ENCODE measurements at regions not wholly inside any gene's neighbourhood (a gene's known extent, or its start where the extent isn't known, plus 50 kb on each side); places are given as distances from the start of the nearest gene placed in this dataset.

- no peak for DNase-seq
- no peak for ATAC-seq (ENCODE audit: low FRiP score in 2 of 2)
- Histone ChIP-seq H3K36me3 (no peaks in the 10 kb centered on the region), H3K9me3 (no peaks in the 10 kb centered on the region), H3K4me3 (no peak overlapping the region), H3K4me1 (no peaks in the 10 kb centered on the region), H3K27me3 (no peaks in the 10 kb centered on the region), H3K27ac (no peak overlapping the region)
- no peak for TF ChIP-seq POLR2A (IDR thresholded peaks at IDR 0.05)
- no peak for TF ChIP-seq EP300 (IDR thresholded peaks at IDR 0.05)
- TF ChIP-seq, protein P1, sequence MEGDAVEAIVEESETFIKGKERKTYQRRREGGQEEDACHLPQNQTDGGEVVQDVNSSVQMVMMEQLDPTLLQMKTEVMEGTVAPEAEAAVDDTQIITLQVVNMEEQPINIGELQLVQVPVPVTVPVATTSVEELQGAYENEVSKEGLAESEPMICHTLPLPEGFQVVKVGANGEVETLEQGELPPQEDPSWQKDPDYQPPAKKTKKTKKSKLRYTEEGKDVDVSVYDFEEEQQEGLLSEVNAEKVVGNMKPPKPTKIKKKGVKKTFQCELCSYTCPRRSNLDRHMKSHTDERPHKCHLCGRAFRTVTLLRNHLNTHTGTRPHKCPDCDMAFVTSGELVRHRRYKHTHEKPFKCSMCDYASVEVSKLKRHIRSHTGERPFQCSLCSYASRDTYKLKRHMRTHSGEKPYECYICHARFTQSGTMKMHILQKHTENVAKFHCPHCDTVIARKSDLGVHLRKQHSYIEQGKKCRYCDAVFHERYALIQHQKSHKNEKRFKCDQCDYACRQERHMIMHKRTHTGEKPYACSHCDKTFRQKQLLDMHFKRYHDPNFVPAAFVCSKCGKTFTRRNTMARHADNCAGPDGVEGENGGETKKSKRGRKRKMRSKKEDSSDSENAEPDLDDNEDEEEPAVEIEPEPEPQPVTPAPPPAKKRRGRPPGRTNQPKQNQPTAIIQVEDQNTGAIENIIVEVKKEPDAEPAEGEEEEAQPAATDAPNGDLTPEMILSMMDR (IDR thresholded peaks at IDR 0.05) = no peak
- TF ChIP-seq POLR2AphosphoS5 (IDR thresholded peaks at IDR 0.05) = no peak
- 73 to 82% methylated on average over 1 of the region's 1 CpG for WGBS, 2 donors
Observed at GRCh38 chr4:100130964-100131363, 59.3 kb downstream of the DDIT4L start.

DNA sequence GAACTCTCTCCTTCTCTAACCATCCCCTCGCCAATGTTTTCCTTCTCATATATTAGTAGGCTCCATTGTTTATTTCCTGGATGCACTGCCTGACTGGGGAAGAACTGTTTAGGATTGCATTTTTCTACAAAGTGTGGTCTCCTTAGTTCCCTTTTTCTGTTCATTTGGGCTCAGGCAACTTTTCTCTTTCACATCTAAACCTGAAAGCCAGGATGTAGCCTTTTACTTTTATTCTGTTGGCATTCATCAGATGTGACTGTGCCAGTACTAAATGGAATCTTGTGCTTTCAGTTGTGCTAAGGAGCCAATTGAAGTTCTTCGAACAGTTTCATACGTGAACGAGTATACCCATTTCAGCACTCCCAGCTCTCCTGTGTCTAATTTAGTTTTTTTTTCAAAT is 59.8 kb downstream of the DDIT4L start:
- whole genome bisulfite sequencing, 2 donors = 72 to 79% methylated on average over 4 of the region's 4 CpGs
- Histone ChIP-seq H3K9me3 (peaks cover 0 to under 1% (median 0%) of the 10 kb centered on the region in 4 donors), H3K27me3 (no peaks in the 10 kb centered on the region), H3K4me1 (no peaks in the 10 kb centered on the region), H3K27ac (no peak overlapping the region), H3K4me3 (no peak overlapping the region), H3K36me3 (no peaks in the 10 kb centered on the region)
- DNase-seq (no peak), ATAC-seq (ENCODE audit: low FRiP score in 2 of 2) (no peak)
- TF ChIP-seq EP300 (IDR thresholded peaks at IDR 0.05) (no peak), POLR2A (IDR thresholded peaks at IDR 0.05) (no peak), POLR2AphosphoS5 (IDR thresholded peaks at IDR 0.05) (no peak)
- TF ChIP-seq, protein P1 (IDR thresholded peaks at IDR 0.05) = no peak

GRCh38 chr4:100129774-100130173 is 60.5 kb downstream of the DDIT4L start:
- no peaks in the 10 kb centered on the region for H3K27me3 ChIP-seq
- no peak for DNase-seq
- no peak overlapping the region for H3K27ac ChIP-seq
- H3K4me1 ChIP-seq = no peaks in the 10 kb centered on the region
- ATAC-seq (ENCODE audit: low FRiP score in 2 of 2) = no peak
- WGBS, 2 donors = 63 to 64% methylated on average over 4 of the region's 4 CpGs
- H3K4me3 ChIP-seq = no peak overlapping the region
- H3K9me3 ChIP-seq = peaks cover 0 to 7% (median 0%) of the 10 kb centered on the region in 4 donors
- TF ChIP-seq POLR2AphosphoS5 (IDR thresholded peaks at IDR 0.05) (no peak), EP300 (IDR thresholded peaks at IDR 0.05) (no peak), POLR2A (IDR thresholded peaks at IDR 0.05) (no peak)
- TF ChIP-seq, protein P1 (IDR thresholded peaks at IDR 0.05) = no peak
- H3K36me3 ChIP-seq = no peaks in the 10 kb centered on the region

DNA sequence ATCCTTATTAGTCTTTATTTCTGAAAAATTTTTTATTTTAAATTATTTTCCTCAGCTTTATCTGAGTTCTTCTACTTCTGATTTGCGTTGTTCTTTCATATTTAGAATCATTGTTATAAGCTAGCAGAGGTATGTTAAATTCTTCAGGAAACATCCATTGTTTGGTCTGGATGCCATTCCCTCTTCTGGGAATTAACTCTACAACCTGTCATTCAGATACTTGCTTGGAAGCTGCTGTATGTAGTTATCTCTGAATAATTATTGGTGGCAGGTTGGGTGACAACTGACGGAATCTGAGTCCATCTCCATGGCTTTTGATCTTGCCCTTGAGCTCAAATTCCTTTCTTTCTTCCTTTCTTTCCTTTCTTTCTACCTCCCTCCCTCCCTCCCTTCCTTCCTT is 61.9 kb downstream of the DDIT4L start:
- no peak for TF ChIP-seq POLR2AphosphoS5 (IDR thresholded peaks at IDR 0.05)
- no peak for TF ChIP-seq POLR2A (IDR thresholded peaks at IDR 0.05)
- no peak for TF ChIP-seq EP300 (IDR thresholded peaks at IDR 0.05)
- TF ChIP-seq, protein P1 (IDR thresholded peaks at IDR 0.05) = no peak
- ATAC-seq (ENCODE audit: low FRiP score in 2 of 2) (no peak), DNase-seq (no peak)
- Histone ChIP-seq H3K9me3 (peaks cover 0 to 7% (median 0%) of the 10 kb centered on the region in 4 donors), H3K27me3 (no peaks in the 10 kb centered on the region), H3K4me1 (no peaks in the 10 kb centered on the region), H3K4me3 (no peak overlapping the region), H3K27ac (no peak overlapping the region), H3K36me3 (no peaks in the 10 kb centered on the region)
- WGBS, 2 donors = 54 to 83% methylated on average over 2 of the region's 2 CpGs

DNA sequence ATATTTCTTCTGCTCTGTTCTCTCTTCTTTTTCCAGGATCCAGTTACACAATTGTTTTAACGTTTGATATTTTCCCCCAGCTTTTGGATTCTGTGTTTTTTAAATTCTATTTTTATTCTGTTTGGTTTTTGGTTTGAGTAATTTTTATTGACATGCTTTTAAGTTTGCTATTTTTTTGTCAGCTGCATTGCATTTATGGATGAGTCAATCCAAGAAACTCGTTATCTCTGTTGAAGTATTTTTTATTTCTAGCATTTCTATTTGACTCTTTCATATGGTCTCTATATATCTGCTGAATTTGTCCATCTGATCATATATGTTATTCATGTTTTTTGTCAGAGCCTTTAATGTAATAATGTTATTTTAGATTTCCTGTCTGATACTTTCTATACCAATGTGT is 65.6 kb downstream of the DDIT4L start:
- 37 to 45% methylated on average over 2 of the region's 2 CpGs for WGBS, 2 donors
- Histone ChIP-seq H3K27ac (no peak overlapping the region), H3K4me1 (no peaks in the 10 kb centered on the region), H3K36me3 (no peaks in the 10 kb centered on the region), H3K27me3 (no peaks in the 10 kb centered on the region), H3K4me3 (no peak overlapping the region), H3K9me3 (peaks cover 0 to 7% (median 0%) of the 10 kb centered on the region in 4 donors)
- TF ChIP-seq EP300 (IDR thresholded peaks at IDR 0.05) (no peak), POLR2AphosphoS5 (IDR thresholded peaks at IDR 0.05) (no peak), POLR2A (IDR thresholded peaks at IDR 0.05) (no peak)
- TF ChIP-seq, protein P1 (IDR thresholded peaks at IDR 0.05) = no peak
- no peak for DNase-seq
- ATAC-seq (ENCODE audit: low FRiP score in 2 of 2) = no peak

All from upper lobe of left lung (tissue), 6 donors.